HCEC 1CT (cell line): ENCODE measurements at regions not wholly inside any gene's neighbourhood (a gene's known extent, or its start where the extent isn't known, plus 50 kb on each side); places are given as distances from the start of the nearest gene placed in this dataset.

ENCODE experiments used
- DNase-seq: peaks from one replicate; pipeline ENCODE4 v3.0.0-alpha.2; 2017

DNA sequence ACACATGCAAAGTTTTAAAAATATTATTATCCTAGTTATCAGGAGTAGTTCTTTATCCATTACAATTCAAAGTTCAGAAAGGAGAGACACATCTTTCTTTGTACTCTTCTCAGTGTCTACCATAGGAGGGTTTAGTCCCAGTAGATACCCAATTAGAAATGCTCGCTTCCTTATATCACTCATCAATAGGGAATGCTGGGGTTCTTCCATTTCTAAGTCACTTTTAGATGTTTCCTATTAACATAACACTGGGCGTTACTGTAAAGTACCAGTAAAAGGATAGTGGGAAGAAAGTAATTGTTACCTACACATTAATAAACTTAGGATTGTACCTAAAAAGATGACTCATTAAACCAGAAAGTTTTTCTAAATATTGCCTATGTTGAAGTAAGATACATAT is 348.3 kb upstream of the CDH6 start:
- DNase-seq, result no peak

DNA sequence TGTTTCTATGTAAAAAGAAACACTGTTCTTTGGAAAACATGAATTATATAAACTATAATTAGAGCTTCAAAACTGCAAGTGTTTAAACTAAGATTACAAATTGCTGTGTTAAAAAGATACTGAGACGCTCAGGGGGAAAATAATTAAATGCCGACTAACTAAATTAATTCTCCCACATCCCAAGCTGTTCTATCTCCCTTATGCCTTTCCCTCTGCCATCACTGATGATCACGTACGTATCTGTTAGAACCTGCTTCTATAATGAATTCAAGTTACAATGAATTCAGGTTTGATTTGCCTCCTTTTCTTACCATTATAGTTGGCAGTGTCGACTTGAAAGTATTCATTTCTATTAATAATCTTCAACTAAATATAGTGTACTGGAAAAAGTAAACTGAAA is 349.9 kb upstream of the CDH6 start:
- no peak for DNase-seq

DNA sequence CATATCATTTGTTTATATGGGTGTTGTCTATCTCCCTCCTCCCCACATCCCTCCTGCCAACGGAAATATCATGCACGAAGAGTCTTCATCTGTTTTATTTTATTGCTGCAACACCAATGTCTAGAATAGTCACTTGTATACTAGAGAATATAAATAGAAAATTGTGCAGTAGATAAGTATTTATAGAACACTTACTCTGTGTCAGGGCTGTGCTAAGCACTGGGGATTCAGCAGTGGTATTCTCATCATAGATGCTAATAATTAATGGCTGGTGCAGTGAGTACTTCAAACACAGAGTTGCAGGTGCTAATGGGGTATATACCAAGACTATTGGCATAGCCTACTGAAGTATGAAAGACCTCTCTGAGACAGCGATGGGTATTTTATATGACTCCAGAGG is 353.5 kb upstream of the CDH6 start:
- no peak for DNase-seq

DNA sequence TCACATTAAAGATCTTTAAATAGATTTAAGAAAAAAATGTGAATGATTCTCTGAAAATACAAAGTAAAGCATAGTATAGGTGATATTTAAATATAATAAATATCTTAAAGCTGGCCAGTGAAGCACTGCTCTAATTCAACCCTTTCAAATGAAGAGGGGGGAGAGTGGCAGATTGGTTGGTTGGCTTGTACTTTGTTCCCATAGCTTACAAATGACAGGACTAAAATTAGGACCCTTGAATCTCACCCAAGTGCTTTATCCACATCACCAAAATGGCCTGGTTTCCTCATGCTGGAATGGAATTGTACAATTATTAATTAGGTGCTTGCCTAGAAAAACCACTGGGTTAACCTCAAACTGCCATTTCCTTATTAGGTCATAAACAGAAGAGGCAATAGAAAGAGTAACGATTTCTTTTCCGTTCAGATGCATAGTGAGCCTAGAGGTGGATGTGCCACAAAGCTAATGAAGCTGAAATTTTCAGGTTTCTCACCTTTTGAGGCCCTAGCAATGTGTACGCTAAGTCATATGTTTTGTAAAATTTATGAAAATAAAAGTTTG is 354.5 kb upstream of the CDH6 start:
- DNase-seq, result no peak

DNA sequence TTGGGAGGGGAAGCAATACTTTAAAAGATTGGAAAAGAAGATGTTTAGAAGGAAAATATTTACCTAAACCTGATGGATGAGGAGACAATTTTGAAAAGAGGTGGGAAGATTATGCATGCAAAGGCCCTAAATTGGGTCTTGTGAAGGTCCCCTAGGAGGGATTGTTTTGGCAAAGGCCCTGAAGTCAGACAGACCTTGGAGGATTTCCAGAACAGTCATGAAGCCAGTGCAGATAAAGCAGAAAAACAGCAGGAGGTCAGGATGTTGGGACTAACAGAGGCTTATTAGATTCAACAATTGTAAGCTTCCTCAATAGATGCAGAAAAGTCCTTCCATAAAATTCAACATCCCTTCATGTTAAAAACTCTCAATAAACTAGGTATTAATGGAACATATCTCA is 361.0 kb upstream of the CDH6 start:
- no peak for DNase-seq

DNA sequence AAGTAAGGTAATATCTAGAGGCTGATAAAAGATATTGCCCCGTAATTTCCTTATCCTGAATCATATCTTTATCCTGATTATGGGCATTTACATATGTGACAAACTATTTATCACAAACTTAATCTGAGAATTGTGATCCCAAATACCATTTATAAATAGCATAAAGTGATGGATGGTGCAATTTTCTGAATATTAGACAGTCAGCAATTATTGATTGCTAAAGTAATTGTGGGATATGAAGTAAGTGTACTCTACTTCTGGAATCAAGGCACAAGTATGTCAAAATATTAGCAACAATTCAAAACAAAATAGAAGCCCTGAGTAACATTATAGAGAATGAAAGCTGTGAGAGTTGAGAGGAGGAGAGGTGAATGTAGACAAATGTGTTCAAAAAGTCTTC is 361.9 kb upstream of the CDH6 start:
- DNase-seq, result no peak

DNA sequence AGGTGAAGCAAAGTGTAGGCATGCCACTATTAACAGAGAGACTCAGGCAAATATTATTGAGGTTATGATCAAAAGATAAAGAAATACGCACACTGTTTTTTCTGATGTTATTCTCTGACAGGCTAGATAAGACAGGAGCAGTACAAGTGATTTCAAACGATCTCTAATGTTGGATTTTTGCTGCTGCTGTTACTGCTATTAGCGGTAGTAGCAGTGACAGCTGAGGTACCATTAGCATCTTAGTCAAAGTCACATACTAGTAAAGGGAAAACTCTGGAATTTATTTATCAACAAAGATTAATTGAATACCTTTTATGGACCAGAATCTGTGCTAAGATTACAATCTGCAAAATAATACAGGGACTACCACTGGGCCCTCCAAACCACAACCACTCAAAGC is 362.4 kb upstream of the CDH6 start:
- DNase-seq, result no peak

DNA sequence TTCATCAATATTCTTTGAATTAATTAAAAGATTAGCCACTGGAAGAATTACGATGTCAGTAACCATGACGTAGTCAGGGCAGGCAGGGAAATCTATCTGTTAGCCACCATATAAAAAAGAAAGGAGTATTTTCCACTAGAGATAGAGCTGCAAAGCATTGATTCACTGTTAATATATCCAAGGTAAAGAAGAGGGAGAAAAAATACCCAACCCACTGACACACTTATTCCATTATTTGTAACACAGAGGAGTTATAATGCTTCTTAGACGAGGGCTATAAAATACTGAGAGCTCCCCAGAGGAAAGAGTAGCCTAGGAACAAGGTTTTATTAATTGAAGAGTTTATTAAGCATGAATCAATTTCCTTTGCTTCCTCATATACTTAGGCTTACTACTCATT is 382.2 kb upstream of the CDH6 start:
- no peak for DNase-seq

DNA sequence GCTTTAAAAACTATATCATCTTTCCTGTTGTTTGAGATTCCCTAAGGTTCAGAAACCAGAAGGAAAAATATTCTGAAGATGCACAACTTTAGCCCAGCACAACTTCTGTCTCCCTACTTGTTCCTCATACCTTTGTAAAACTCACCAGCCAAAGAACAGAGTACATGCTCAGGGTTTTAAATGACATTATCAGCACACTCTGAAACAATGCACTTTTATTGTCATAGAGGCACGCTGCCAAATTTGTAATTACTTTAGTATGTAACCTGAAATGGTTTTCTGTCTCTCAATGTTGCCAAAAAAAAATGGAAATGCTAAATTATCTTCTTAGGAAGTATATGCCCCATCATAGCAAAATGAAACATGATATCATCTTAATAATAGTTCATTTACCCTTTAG is 383.6 kb upstream of the CDH6 start:
- no peak for DNase-seq

DNA sequence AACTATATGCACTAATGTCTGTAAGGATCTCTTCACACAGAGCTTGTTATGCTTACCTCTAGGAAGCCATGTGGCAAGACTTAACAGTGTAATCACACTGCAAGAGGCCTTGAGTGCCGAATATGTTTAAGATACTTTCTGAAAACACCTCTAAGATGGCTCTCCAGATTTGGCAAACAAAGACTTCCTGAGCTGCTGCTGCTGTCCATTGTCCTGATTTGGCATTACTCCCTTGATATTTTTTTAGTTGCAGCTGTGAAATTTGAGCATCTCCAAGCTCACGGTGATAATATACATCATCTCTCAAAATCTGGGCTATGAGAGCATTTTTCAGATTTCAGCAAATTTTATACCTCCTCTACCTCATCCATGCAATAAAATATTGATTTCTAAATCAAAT is 384.5 kb upstream of the CDH6 start:
- DNase-seq, result no peak

DNA sequence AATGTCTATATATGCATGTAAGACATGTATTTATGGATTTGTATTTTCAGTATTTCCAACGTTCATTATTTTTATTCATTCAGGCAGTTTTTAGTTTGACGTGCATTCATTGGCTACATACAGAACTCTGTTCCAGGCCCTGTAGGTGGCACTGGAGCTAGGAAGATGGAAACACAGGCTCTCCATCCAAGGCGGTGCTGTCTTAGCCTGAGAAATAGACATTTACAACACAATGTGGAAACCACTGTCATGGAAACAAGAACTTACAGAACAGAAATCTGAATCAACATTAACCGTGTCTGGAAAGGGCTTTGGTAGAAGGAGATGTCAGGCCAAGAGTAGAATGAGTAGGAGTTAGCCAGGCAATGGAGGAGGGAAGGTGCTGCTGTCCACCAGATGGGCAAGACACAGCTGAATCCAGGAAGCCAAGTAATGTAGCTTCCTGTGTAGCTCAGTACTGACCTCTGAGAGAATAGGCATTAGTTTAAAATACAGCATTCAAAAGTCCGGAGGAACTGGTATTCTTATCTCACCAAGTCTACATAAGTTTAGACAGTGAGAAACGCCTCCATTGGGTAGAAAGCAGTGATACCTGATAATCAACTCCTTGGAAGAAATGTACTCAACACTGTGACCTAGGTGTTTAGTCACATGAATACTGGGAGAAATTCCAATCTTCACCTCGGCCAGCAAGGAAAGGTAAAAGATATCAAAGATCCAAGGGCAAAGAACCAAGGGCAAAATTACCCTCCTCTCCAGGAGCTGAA is 388.6 kb upstream of the CDH6 start:
- no peak for DNase-seq

DNA sequence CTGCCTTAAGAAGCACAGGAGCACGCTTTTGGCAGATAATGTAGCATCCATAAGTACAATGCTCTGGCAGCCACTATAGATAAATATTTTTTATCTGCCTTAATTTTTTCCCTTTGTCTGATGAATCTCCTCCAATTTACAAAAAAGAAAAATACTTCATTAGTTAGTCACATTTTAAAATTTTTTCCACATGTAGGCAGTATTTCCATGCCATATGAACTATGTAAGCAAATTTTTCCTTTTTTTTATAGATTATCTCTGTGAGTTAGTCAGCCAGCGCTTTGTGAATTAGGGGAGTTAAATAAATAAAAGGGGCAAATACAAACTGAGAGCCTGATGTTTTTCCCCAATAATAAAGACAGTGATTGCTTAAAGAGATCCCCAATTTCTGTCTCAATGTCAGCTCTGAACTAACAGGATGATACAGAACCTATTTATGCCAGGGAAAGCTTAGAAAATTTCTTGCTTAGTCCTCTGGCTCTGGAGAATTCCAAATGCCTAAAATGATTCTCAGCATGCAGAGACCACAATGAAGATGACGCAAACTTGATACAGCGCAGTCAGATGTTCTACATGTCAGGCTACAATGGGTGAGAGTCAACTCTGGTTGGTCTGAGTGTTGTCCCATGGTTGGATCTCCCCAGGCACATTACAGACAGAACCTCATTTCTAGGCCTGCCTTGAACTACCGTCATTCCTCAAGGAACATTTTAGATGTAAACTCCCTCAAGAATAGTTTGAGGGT is 390.4 kb upstream of the CDH6 start:
- no peak for DNase-seq

DNA sequence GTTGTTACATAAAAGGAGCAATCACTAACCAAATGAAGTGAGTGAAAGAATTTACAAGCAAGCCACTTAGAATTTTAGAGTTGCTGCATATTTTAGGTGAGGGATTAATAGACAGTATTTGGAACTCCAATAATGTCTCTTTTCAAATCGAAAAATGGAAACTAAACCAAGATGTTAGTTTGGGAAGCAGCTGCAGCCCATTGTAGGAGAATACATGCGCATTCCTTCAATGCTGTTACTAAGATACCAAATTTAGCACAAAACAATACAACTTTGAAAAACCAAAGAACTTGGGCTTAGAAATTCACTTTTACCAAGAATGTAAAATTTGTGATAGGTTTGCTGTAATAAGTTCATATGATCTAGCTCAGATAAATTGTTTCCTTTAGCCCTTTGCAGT is 411.8 kb upstream of the CDH6 start:
- no peak for DNase-seq

DNA sequence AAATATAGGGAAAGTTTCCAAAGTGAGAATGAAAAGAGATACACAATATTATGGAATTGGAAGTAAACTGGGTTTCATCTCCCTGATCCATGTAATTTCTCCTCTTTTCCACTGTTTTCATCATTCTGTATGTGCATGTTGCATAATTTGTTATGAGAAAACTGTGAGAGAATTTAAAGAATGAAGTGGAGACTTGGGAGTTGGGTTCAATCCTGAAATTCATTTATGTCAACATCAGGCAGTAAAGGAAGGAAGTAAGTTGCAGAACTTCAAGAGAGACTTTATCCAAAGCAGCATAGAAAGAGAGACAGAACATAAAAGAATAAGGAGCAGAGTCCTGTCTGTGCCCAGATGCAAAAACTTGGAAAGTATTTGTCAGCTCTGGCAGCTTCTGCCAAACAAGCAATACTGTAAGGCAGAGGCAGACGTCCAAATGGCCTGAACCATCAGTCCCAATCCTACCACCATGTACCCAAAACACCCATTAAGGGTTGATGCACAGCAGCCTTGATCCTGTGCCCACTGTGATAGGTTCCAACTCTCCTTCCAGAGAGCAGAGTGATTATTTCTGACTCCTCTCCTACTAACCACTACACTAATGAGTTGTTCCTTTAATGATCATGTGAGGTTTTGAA is 425.3 kb upstream of the CDH6 start:
- DNase-seq, result no peak

DNA sequence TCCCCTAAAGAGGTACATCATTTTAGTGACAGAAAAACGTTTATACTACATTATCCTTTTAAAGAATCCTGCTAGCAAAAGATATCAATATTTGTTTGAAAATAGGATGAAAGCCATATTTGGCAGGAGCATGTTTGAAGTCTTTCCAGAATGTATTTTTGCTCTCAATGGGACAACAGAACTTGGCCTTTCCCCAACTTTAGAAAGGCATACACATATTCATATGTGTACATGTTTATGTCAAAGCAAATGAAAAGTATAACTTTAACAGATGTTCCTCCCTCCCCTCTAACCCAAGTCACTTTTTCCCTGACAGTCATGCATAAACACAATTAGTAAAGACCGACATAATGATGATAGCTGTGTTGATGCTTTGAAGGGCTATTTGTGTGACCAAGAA is 427.8 kb upstream of the CDH6 start:
- DNase-seq, result no peak

DNA sequence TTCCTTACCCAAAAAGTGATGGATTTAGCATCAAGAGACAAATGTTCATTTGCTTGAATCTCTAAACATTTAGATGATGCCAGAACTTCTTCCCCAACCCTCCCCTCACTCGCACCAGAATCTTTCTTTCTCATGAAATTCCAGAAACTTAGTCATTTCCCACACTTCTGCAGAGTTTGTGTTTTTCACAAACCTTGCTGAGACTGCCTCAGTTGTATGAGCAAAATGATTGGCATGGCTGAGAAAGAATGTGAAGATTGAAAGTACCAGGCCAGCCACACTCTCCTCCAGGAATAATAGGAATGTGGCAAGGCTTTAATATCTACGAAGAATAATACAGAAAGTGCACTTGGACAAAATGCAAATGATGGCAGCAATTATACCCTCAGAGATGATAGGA is 428.3 kb upstream of the CDH6 start:
- no peak for DNase-seq

DNA sequence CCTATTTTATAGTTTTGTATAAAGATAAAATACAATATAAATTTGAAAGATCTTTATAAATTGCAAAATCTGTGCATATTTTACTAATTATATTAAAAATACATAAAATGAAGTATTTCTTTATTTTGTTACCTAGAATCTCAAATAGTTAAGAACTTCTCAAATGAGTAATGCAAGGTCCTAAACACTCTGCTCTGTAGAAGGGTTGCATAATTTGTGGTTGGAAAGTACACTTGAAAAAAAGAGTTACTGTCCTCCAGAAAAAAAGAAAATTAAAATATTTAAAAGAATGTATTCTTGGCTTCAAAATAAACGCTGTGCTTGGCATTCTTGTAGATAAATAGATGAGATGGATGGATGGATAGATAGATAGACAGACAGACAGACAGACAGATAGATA is 428.8 kb upstream of the CDH6 start:
- DNase-seq, result no peak

DNA sequence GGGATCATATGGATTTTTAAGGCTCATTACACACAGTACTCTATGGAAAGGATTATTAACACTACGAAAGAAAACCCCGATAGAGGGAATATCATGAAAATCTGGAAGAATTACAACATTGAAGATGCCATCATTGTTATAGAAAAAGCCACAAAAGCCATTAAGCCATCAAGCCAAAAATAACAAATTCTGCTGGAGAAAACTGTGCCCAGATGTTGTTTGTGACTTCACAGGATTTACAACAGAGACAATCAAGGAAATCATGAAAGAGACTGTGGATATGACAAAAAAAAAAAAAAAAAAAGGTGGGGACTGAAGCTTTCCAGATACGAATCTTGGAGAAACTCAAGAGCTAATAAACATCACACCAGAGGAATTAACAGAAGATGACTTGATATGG is 433.8 kb upstream of the CDH6 start:
- no peak for DNase-seq

DNA sequence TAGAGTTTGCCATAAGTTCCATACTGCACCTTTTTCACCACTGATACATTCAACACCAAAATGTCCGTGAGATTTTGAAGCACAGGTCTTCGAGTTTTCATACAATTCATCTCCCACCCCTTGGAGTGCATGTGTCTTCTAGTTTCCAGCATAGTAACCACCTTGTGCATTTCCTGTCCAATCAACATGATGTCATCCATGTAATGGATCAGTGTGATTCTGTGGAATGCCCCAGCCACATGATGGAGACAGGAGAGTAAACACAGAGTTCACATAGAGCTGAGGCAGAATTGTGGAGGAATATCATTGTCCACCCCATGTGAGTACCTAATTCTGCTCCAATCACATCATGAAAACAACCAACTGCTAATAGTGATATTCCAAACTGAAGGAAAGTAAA is 441.5 kb upstream of the CDH6 start:
- no peak for DNase-seq

DNA sequence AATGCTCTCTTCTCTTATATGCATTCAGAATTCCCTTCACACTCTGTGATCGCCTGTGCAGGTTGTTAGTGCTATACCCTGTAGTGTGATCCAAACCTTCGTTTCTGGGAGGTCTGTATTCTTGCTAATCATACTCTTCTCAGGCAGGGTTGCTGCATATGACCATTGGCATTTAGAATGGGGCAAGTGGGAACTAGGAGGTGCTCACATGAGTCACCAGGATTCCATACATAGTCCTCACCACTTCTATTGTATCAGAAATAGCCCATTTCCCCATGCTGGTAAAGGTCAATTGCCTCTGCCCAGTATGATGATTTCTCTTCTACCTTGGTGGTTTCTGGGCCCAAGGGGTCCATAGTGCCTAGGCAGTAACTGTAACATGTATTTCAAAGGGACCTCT is 443.5 kb upstream of the CDH6 start:
- no peak for DNase-seq

DNA sequence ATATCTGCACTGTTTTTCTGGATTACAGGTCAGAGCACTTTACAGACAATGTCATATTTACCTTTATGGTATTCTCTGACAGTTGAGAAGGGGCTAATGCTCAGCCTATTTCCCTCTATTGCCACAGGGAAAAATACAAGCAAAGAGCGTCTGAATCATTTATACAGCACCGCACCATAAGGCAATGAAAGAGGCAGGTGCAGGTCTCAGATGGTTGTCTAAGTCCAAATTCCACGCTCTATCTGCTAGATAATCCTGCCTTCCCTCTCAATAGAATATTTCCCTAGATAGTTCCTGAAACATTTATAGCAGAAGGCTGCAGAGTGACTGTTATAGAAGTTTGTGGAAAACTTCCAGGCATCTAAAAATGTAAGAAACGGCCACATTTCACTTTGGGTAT is 446.1 kb upstream of the CDH6 start:
- no peak for DNase-seq

DNA sequence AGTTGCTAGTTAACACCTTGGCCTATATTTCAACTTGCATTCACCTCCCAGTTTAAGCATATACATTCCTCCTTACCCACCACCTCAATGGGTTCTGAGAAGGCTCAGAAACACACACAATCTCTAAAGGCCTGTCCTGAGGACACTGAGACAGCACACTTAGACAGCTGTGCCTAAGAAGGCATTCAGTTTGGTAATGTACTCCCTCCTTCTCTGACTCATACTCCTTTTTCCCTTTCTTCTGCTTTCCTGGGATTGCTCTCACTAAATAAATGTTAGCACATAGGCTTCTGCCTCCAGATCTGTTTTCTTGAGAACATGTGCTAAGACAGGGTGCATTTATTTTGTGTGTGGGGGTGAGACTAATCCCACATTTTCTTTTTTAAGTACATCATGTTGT is 456.8 kb upstream of the CDH6 start:
- no peak for DNase-seq

DNA sequence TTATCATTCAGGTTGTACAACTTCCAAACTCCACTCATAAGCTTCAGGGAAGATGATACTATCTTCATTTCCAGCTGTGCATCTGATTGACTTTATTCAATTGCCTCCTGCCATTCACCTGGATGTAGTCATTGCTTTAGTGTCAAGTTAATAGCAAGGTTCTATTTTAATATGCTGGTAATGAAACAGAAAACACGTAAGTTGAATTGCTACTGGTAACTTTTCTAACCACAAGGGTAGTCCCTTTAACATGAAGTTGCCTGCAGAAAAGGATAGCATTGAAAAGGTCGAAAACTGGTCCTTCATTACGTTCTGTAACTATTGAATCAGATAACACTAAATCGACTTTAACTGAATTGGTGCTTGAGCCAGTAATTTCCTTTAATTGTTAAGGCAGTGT is 459.4 kb upstream of the CDH6 start:
- no peak for DNase-seq

DNA sequence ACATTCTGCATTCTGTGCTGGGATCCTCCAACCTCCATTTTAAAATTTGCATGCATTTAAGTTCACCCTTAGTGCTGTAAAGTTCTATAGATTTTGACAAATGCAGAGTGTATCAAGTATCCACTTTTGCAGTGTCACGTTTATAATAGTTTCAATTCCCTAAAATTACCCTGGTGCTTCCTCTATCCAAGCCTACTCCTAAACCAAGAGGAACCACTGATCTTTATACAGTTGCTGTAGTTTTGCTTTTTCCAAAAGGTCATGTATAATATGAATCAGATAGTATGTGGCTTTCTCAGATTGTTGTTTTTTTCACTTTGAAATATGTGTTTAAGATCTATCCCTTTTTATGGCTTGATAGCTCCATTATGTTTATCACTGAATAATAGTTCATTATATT is 468.4 kb upstream of the CDH6 start:
- DNase-seq, result no peak
